NCI-H345 (cell line): ENCODE measurements at regions not wholly inside any gene's neighbourhood (a gene's known extent, or its start where the extent isn't known, plus 50 kb on each side); places are given as distances from the start of the nearest gene placed in this dataset.
"Not testable (repeated sequence)": the region's sequence is repeated elsewhere in the genome, so short reads cannot be mapped to it uniquely, and the experiment has no call there.

Experiments
- DNase-seq: peaks from one replicate; lab custom pipeline; 2025; lab: John Stamatoyannopoulos, UW

GRCh38 chr6:8177721-8178120 lies 75.4 kb upstream of the EEF1E1 start:
- DNase-seq: no peak

GRCh38 chr6:8175046-8175777 lies 72.9 kb upstream of the EEF1E1 start:
- no peak for DNase-seq

DNA sequence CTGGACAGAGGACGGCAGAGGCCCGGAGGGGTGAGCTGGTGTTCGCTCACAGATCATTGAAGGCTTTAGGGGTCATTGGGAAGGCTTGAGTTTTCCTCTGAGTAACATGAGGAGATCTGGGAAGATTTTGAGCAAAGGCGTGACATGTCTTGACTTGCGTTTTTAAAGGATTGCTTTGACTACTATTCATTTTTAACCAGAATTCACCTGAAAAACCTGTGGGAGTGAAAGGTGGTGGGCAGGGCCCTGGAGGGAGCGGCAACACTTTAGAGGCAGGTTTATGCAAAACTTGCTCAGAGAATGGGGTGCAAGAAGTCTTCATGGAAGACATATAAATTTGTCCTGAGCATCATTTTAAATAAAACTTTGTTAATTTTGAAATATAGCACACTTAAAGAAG lies 72.2 kb upstream of the EEF1E1 start:
- DNase-seq: no peak

- no peak for DNase-seq
Measured at GRCh38 chr6:8172530-8172929, 70.2 kb upstream of the EEF1E1 start.

GRCh38 chr6:8170754-8171153 lies 68.4 kb upstream of the EEF1E1 start:
- no peak for DNase-seq

- no peak for DNase-seq
Measured at GRCh38 chr6:8170245-8170644, 67.9 kb upstream of the EEF1E1 start.

DNA sequence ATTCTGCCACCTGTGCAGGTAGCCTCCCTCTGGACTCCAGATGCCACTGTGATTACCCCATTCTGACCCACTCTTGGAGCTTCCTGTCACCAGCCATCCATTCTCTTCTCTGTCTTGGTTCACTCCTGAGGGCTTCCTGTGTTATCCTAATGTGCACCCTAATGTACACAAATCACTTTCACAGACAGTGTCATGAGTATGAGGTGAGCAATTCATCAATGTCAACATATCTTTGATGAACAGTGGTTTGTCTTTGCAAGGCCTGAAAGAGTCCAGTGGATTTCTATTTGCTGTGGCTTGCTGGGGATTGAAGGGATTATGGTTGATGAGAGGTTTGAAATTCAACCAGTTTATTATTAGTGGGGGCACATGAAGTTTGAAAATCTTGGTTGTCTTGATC lies 63.8 kb upstream of the EEF1E1 start:
- no peak for DNase-seq

GRCh38 chr6:8165008-8165407 lies 62.7 kb upstream of the EEF1E1 start:
- not testable (repeated sequence) for DNase-seq

- DNase-seq: not testable (repeated sequence)
Measured at GRCh38 chr6:8164281-8164680, 61.9 kb upstream of the EEF1E1 start.

- no peak for DNase-seq
Measured at GRCh38 chr6:8159966-8160365, 57.6 kb upstream of the EEF1E1 start.

DNA sequence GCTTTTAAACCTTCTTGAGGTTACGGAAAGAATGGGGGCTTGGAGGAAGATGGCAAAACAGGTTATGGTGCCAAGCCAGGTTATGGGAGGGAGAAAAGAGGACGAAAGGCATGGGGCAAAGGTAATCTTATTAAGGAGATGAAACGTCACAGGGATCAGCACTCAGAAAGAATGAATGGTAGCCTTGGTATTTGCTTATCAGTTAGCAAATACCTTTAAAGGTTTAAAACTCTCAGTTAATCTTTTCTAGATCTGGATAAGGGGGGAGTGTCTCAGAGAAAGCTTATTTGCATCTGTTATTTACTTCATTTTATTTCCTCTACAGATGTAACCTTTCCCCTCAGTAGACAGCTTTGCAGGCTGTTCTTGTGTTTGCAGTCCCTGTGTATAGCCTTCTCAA lies 55.5 kb upstream of the EEF1E1 start:
- DNase-seq: no peak

DNA sequence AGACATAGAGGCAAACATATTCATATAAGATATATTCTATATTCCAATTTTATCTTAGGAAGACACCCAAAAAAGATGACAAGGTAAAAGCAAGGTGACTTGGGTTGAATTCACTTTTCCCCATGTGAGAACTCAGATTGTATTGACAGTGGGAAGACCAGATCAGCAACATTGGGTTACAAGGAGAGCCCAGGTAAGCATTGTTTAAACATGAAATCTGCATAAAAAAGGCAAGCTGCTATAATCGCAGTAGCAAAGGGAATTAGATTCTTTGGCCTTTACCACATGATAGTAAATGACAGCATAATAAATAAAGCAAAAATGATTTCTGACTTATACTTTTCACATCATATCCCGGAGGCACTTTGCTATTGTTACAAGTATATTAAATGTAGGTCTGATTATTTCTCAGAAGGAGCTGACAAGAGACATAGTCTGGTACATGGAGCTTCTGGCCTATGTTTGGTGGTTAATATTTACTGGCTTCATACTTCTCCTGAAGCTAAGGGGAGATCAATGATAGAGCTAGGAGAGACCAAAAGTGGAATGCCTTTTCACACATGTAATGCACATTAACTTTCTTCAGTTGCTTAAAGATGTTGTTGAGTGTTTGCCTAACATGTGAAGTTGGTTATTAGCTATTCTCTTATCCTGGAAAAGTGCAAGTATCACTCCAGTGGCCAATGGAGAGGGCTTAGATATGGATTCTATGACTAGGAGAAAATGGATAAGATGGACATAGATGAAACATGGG lies 53.1 kb upstream of the EEF1E1 start:
- DNase-seq: no peak
